Pons (tissue), 1 donor: ENCODE measurements at regions not wholly inside any gene's neighbourhood (a gene's known extent, or its start where the extent isn't known, plus 50 kb on each side); places are given as distances from the start of the nearest gene placed in this dataset.

ENCODE experiments used
- DNase-seq: peaks from one replicate; pipeline ENCODE4 v3.0.0-alpha.2; 2016; ENCODE audit warnings: low spot score

- no peak for DNase-seq
These were observed 577.1 kb upstream of the CDH5 start for GRCh38 chr16:65789161-65789945.

- no peak for DNase-seq
These were observed 577.9 kb upstream of the CDH5 start for GRCh38 chr16:65788434-65789140.

GRCh38 chr16:65787921-65788320 is 578.6 kb upstream of the CDH5 start:
- DNase-seq, result no peak

- no peak for DNase-seq
These were observed 579.6 kb upstream of the CDH5 start for GRCh38 chr16:65786916-65787315.

- DNase-seq, result no peak
These were observed 582.6 kb upstream of the CDH5 start for GRCh38 chr16:65783709-65784474.

- no peak for DNase-seq
These were observed 583.6 kb upstream of the CDH5 start for GRCh38 chr16:65782611-65783600.

GRCh38 chr16:65781855-65782254 is 584.6 kb upstream of the CDH5 start:
- DNase-seq, result no peak

- no peak for DNase-seq
These were observed 585.1 kb upstream of the CDH5 start for GRCh38 chr16:65781363-65781762.

GRCh38 chr16:65779201-65779600 is 587.3 kb upstream of the CDH5 start:
- DNase-seq, result no peak

GRCh38 chr16:65776639-65777183 is 589.8 kb upstream of the CDH5 start:
- DNase-seq, result no peak

- no peak for DNase-seq
These were observed 590.7 kb upstream of the CDH5 start for GRCh38 chr16:65775829-65776228.

- DNase-seq, result no peak
These were observed 592.1 kb upstream of the CDH5 start for GRCh38 chr16:65774350-65774749.

GRCh38 chr16:65773301-65773874 is 593.1 kb upstream of the CDH5 start:
- no peak for DNase-seq

GRCh38 chr16:65772134-65772732 is 594.3 kb upstream of the CDH5 start:
- DNase-seq, result no peak

GRCh38 chr16:65771707-65772106 is 594.8 kb upstream of the CDH5 start:
- DNase-seq, result no peak

GRCh38 chr16:65770752-65771151 is 595.7 kb upstream of the CDH5 start:
- DNase-seq, result no peak

GRCh38 chr16:65769776-65770438 is 596.6 kb upstream of the CDH5 start:
- no peak for DNase-seq

GRCh38 chr16:65769055-65769465 is 597.4 kb upstream of the CDH5 start:
- no peak for DNase-seq

- DNase-seq, result no peak
These were observed 599.4 kb upstream of the CDH5 start for GRCh38 chr16:65767125-65767524.
